HG02588 (cell line): ENCODE measurements at regions not wholly inside any gene's neighbourhood (a gene's known extent, or its start where the extent isn't known, plus 50 kb on each side); places are given as distances from the start of the nearest gene placed in this dataset.

Experiments used
- ATAC-seq: cut with Tn5 transposase; IDR thresholded peaks from one replicate; pipeline ENCODE4 v1.9.1; 2021; ENCODE audit warnings: mild to moderate bottlenecking, moderate library complexity; ENCODE audit not compliant: unreplicated experiment

GRCh38 chr4:1485280-1485679 lies 79.0 kb upstream of the NKX1-1 start:
- no peak for ATAC-seq

DNA sequence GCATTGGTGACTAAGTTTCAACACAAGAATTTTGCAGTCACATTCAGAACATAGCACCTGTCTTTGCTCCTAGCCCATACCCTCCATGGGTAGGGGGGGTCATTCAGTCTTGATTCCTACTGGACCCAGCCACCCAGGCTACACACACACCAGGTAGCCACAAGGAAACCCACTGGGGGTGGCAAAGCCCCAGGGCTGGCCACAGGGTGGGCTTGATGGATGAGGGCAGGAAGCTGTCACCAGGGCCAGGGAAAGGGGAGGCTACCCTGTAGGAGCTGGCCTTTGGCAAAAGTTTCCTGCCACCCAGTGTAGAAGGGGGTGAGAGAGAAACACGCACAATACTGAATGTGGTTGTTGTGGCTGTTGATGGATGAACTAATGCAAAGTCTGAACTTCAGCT lies 74.5 kb upstream of the NKX1-1 start:
- ATAC-seq: no peak

- ATAC-seq: no peak
These were observed 73.2 kb upstream of the NKX1-1 start for GRCh38 chr4:1479454-1479853.

DNA sequence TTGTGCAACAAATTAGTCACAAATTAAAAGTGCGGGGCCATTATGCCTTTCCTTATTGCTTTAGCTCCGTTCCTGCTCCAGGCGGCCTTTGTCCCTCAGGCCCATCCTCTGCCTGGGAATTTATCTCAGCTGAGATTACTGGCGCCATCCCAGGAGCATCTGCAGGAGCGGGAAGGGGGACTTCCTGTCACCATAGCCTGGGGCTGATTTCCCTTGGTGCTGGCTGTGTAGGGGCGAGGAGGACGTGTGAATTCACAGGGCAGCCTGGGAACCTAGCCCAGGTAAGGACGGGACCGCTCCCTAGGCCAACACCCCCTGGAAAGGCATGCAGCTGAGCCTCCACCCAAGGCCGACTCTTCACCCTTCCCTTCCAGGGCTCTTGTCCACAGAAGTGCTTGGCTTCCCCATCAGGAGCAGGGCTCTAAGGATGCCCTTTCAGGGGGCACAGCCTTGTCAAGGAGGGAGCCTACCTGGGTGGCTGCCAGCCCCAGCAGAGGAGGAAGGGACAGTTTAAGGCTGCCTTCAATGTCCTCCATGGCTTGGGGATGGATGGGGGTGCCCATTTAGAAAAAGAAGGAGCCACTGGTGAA lies 72.6 kb upstream of the NKX1-1 start:
- ATAC-seq: no peak

- ATAC-seq: no peak
These were observed 71.0 kb upstream of the NKX1-1 start for GRCh38 chr4:1477045-1477840.

GRCh38 chr4:1476140-1476513 lies 69.9 kb upstream of the NKX1-1 start:
- ATAC-seq: no peak

DNA sequence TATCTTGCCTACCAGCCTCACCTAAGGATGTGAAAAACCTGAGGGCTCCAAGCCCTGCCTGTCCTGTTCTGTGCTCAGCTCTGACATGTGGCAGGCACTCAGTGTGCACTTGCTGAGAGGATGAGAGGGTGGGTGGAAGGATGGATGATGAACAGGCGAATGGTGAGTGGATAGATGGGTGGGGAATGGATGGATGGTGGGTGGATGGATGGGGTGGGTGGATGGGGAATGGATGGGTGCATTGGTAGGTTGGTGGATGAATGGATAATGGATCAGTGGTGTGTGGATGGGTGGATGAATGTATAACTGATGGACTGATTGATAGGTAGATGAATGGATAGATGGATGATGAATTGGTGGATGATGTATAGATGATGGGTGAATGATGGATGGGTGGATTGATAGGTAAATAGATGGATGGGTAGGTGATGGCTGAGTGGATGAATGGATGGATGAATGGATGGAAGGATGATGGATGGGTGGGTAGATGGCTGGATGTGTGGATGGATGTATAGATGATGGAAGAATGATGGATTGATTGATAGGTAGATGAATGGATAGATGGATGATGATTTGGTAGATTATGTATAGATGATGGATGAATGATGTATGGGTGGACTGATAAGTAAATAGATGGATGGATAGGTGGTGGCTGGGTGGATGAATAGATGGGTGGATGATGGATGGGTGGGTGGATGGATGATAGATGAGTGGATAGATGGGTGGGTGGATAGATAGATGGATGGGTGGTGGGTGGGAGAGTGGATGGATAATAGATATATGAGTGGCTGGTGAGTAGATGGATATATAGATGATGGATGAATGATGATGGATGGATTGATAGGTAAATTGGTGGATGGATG lies 69.3 kb upstream of the NKX1-1 start:
- no peak for ATAC-seq

DNA sequence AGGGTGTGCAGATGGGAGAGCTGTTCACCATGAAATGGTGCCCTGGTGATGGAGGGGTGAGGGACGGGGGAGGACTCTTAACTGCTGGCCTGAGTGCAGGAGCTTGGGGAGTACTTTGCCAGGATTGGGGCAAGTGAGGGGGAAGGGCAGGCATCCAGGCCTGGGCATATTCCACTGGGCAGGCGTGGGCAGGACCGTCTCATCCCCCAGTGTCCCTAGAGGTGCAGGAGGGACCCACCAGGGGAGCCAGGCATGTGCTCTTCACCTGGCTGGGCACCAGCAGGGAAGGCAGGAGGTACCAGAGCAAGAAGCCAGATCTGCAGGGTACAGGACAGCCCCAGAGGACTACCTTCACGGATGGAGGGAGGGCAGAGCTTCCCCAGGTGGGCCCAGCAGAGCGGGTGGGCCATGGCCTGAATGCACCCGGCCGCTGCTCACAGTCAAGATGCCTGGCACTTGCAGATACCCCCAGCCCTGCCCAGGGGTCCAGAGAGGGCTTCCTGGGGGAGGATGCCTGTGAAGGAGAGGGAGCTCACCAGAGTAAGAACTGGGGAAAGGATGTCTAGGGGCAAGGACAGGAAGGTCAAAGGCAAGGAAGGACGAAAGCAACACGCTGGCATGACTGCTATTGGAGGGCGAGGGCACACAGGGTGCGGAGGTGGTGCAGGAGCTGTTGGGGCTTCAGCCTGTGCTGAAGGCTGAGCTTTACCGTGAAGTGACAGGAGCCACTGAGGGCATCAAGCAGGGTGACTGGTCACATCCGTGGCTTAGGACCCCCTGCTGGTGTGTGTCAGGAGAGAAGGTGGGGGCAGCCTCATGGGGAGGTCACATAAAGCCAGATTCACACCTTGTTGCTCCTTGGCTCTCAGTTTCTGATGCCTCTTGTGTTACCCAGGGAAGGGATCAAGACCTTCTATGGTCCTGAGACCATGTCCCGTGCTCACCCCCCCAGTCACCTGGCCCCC lies 68.2 kb upstream of the NKX1-1 start:
- ATAC-seq: no peak

- ATAC-seq: no peak
These were observed 67.5 kb upstream of the NKX1-1 start for GRCh38 chr4:1473718-1474117.

- ATAC-seq: no peak
These were observed 66.8 kb upstream of the NKX1-1 start for GRCh38 chr4:1472911-1473518.

DNA sequence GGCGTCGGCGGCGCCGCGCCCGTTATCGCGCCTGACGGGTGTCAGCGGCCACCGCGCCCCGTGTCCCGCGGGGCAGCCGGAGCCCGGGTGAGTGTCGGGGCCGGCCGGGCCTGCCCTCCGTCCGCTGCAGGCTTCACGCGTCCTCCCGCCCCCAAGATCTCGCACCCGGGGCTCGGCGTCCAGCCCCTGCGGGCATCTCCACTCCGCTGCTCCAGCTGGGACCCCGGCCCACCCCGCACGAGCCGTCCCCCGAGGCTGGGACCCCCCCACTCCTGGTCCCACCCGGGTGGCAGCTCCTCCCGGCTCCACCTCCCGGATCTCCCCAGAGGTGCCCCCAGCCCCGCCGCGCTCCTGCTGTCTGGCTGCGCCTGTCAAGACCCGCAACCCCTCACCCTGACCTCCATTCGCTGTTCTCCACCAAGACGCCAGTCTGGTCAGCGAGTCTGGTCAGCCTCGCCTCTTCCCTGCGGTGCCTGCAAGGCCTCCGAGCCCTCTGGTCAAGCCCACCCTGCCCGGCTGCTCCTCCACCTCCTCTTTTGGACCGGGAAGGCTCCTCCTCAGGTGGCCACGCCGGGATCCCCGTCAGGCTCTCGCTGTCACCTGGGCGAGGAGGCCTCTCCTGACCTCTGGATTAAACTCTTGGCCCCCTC lies 66.0 kb upstream of the NKX1-1 start:
- no peak for ATAC-seq

DNA sequence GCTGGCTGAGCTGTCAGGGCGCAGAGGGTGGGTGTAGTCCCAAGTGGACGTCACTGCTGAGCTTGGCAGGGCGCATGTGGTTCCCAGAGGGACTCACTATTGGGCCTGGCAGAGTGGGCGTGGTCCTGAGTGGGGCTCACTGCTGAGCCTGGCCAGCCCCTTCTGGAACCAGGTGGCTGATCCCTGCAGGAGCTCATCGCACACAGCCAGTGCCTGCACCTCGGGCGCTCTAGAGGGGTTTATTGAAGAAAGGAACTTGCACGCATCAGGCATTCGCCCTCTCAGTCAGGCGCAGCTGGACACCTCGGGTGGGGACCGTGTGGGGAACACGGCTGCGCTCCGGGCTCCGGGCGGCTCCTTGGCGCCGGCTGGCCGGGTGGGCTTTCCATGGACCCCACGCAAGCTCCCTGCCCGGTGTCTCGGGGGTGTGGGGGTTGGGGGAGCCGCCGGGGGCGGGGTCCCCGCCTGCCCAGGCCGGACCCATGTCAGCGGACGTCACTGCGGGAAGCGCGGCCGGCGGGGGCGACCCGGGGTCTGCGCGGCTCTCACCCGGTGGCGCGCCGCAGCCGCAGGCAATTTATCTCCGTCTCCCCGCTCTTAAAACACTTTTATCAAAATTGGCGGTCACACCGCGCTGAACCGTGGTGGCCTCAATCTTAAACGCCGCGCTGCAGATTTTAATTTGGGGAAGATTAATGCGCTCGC lies 65.4 kb upstream of the NKX1-1 start:
- ATAC-seq: no peak

- no peak for ATAC-seq
These were observed 64.7 kb upstream of the NKX1-1 start for GRCh38 chr4:1470816-1471442.

DNA sequence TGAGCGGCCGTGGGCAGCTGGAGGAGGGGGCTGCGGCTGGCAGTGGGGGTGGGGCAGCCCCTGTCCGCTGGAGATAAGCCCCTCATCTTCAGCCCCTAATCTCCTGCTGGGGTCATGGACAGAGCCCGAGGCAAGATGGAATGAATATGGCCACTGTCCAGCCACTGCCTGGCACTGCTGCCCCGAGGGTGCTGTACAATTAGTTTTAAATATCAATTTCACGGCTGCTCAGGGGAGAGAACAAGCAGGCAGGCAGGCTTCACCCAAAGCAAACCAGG lies 64.1 kb upstream of the NKX1-1 start:
- no peak for ATAC-seq

GRCh38 chr4:1469607-1470392 lies 63.6 kb upstream of the NKX1-1 start:
- no peak for ATAC-seq

- no peak for ATAC-seq
These were observed 62.8 kb upstream of the NKX1-1 start for GRCh38 chr4:1469043-1469442.

GRCh38 chr4:1467581-1468458 lies 61.6 kb upstream of the NKX1-1 start:
- no peak for ATAC-seq
